GM12874 (cell line): ENCODE measurements at regions not wholly inside any gene's neighbourhood (a gene's known extent, or its start where the extent isn't known, plus 50 kb on each side); places are given as distances from the start of the nearest gene placed in this dataset.

Experiments
- TF ChIP-seq, protein P1 (sequence below): IDR thresholded peaks from 2 replicates; pipeline ENCODE4 v1.5.1; 2011; ENCODE audit warnings: low read depth, mild to moderate bottlenecking, control low read depth, low read length, moderate library complexity; ENCODE audit not compliant: insufficient read depth

DNA sequence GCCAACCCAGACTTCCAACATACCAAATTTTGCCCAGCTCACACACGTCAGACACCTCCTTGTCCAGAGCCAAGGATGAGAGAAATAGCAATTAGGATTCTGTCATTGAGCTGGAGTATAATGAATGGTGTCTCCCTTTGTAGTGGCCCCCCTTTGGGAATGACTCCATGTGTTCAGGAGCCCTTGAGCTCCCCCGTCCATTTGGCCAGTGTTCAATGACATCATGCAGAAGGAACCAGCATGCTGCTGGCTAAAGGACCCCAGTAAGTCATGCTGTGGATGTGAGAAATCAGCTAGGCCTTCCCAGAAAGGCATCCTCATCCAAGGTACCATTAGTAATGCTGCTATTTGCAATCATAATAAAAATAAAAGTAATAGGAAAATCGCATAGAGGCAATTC, 158.8 kb upstream of the SRRM4 start:
- TF ChIP-seq, protein P1, sequence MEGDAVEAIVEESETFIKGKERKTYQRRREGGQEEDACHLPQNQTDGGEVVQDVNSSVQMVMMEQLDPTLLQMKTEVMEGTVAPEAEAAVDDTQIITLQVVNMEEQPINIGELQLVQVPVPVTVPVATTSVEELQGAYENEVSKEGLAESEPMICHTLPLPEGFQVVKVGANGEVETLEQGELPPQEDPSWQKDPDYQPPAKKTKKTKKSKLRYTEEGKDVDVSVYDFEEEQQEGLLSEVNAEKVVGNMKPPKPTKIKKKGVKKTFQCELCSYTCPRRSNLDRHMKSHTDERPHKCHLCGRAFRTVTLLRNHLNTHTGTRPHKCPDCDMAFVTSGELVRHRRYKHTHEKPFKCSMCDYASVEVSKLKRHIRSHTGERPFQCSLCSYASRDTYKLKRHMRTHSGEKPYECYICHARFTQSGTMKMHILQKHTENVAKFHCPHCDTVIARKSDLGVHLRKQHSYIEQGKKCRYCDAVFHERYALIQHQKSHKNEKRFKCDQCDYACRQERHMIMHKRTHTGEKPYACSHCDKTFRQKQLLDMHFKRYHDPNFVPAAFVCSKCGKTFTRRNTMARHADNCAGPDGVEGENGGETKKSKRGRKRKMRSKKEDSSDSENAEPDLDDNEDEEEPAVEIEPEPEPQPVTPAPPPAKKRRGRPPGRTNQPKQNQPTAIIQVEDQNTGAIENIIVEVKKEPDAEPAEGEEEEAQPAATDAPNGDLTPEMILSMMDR = no peak

DNA sequence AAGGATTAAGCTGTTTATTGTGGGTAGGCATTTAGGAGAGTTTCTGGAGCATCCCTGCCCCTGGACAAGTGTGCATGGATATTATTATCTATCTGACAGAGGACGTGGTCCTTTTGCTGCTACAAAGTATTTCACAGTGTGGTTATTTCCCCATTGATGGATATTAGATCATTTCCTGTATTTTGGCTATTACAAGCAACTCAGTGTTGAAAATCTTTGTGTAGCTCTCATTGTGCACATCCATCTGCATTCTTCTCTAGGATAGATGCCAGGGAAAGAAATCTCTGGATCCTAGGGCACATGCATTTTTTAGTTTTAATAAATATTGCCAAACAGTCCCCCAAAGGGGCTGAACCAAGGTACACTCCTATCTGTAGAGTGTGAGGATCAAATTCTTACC, 154.3 kb upstream of the SRRM4 start:
- TF ChIP-seq, protein P1 = no peak

DNA sequence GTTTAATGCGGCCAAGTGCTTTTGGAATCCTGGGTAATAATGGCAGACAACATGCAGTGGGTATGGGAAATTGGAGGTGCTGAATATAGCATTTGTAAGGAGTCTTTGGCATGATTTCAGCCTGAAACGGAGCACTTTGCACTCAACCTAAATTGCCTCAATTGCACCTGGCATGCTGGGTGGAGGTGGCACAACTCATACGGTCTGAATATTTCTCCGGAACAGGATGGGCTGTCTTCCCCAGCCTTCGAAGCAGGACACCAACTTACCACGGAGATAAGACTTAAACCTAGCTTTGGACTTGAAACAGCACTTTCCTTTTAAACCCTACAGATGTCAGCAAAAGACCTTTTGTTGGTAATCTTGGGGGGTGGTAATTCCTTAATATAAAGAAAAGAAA, 153.7 kb upstream of the SRRM4 start:
- TF ChIP-seq, protein P1 = no peak

DNA sequence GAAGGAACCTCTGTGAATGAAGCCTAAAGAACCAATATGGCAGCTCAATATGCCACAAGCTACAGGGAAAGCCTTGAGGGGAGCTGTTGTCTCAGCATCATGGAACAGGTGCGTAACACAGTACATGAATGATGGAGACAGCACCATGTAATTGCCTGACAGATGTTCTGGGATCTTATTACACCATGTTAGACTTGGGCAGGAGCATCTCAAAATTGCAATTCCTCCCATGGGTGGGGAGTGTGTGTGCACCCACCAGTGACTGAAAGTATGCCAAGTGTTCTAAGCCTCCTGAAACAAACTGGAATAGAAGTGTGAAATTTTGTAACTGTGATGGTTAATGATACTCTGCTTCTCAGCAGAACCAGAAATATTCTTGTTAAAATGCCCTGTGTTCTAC, 151.0 kb upstream of the SRRM4 start:
- TF ChIP-seq, protein P1 = no peak

DNA sequence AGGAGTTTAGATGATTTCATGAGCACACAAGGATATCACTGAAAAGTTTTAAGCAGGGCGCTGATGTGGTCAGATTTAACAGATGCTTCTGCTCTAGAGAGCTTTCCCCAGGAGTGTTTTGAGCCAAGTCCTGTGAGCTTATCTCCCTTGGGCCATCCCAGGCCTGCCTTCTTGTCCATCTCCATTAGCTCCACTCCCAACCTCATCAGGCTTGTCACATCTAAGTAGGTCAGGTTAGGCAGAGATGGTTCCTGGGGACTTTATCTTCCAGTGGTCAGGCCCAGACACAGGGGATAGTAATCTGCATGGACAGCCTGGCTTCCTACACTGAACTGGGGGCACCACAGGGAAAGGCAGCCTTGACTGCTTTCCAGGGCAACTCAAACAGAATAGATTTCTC, 145.4 kb upstream of the SRRM4 start:
- TF ChIP-seq, protein P1 = no peak

DNA sequence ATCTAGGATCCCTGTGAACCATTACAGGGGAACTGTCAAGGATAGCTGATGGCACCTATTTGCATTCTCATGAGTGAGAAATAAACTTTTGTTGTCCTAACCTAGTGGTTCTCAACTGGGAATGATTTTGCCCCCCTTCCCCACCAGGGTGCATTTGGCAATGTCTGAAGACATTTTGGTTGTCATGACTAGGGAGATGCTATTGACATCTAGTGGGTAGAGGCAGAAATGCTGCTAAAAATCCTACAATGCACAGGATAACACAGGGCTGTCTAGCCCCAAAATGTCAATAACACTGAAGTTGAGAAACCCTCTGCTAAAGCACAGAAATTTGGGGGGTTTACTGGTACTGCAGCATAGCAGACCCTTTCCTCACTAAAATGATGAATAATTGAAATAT, 140.9 kb upstream of the SRRM4 start:
- TF ChIP-seq, protein P1 = peak; percentile 29; the same call in 1 of the 2 replicates

DNA sequence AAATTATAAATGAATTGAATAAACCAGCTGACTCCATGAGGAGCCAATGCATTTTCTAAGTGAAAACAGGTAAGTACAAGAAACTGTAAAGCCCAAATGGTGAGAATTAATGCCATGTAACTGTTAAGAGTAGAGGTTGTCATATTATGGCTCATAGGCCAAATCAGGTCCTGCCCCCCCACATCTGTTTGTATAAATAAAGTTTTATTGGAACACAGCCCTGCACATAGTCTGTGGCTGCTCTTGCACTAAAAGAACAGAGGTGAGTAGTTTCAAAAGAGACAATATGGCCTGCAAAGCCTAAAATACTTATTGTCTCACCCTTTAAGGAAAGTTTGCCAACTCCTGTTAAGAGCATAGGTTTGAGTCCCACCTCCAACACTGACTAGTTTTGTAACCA, 140.5 kb upstream of the SRRM4 start:
- TF ChIP-seq, protein P1 = no peak

DNA sequence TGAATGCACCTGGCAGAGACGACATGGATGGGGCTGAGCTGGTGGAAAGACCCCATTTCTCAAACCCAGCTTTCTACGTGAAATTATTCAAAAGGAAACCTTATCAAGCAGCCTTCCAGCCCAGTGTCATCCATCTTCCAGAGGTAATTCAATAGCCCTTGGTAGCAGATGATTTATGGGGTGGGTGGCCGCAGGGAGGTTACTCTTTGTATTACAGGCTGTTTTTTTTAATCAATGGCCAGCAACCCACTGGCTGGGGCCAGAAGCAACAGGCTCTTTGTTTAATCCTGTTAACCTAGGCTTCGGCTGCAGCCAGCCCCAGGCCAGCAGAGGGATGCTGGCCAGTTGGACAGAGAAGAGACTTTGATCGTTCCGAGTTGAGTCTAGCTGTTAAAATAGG, 139.8 kb upstream of the SRRM4 start:
- TF ChIP-seq, protein P1 = no peak
